HG03442 (cell line): ENCODE measurements at regions not wholly inside any gene's neighbourhood (a gene's known extent, or its start where the extent isn't known, plus 50 kb on each side); places are given as distances from the start of the nearest gene placed in this dataset.
"Not testable (repeated sequence)": the region's sequence is repeated elsewhere in the genome, so short reads cannot be mapped to it uniquely, and the experiment has no call there.

ENCODE experiments used
- ATAC-seq: cut with Tn5 transposase; IDR thresholded peaks from one replicate; pipeline ENCODE4 v1.9.1; 2021; ENCODE audit warnings: mild to moderate bottlenecking, moderate library complexity; ENCODE audit not compliant: unreplicated experiment

GRCh38 chr1:182331387-182331786 lies 60.2 kb downstream of the GLUL start:
- no peak for ATAC-seq

GRCh38 chr1:182330303-182330702 lies 61.3 kb downstream of the GLUL start:
- no peak for ATAC-seq

- ATAC-seq, result no peak
These were observed 62.1 kb downstream of the GLUL start for GRCh38 chr1:182329471-182329870.

GRCh38 chr1:182328591-182328990 lies 63.0 kb downstream of the GLUL start:
- ATAC-seq, result no peak

GRCh38 chr1:182325339-182325738 lies 66.3 kb downstream of the GLUL start:
- ATAC-seq, result no peak

- ATAC-seq, result not testable (repeated sequence)
These were observed 70.1 kb downstream of the GLUL start for GRCh38 chr1:182321532-182321931.

- no peak for ATAC-seq
These were observed 73.9 kb downstream of the GLUL start for GRCh38 chr1:182317611-182318161.

GRCh38 chr1:182316454-182316853 lies 75.1 kb downstream of the GLUL start:
- ATAC-seq, result not testable (repeated sequence)

GRCh38 chr1:182315167-182315556 lies 76.4 kb downstream of the GLUL start:
- ATAC-seq, result no peak

GRCh38 chr1:182309631-182310351 lies 81.8 kb downstream of the GLUL start:
- ATAC-seq, result no peak

GRCh38 chr1:182308826-182309225 lies 82.8 kb downstream of the GLUL start:
- no peak for ATAC-seq

- ATAC-seq, result not testable (repeated sequence)
These were observed 84.1 kb downstream of the GLUL start for GRCh38 chr1:182307486-182307885.

- no peak for ATAC-seq
These were observed 85.7 kb downstream of the GLUL start for GRCh38 chr1:182305861-182306260.

- ATAC-seq, result no peak
These were observed 87.0 kb downstream of the GLUL start for GRCh38 chr1:182304627-182305026.

- ATAC-seq, result no peak
These were observed 87.4 kb downstream of the GLUL start for GRCh38 chr1:182304218-182304617.

GRCh38 chr1:182303778-182304177 lies 87.8 kb downstream of the GLUL start:
- no peak for ATAC-seq

- no peak for ATAC-seq
These were observed 90.0 kb downstream of the GLUL start for GRCh38 chr1:182301467-182302198.

- no peak for ATAC-seq
These were observed 90.6 kb downstream of the GLUL start for GRCh38 chr1:182301026-182301436.

- ATAC-seq, result no peak
These were observed 91.6 kb downstream of the GLUL start for GRCh38 chr1:182299728-182300616.

- not testable (repeated sequence) for ATAC-seq
These were observed 92.4 kb downstream of the GLUL start for GRCh38 chr1:182299054-182299727.
